Astrocyte of the spinal cord (primary cell): ENCODE measurements at regions not wholly inside any gene's neighbourhood (a gene's known extent, or its start where the extent isn't known, plus 50 kb on each side); places are given as distances from the start of the nearest gene placed in this dataset.
"Not testable (repeated sequence)": the region's sequence is repeated elsewhere in the genome, so short reads cannot be mapped to it uniquely, and the experiment has no call there.

Experiments used
- DNase-seq: peaks from one replicate; pipeline ENCODE4 v3.0.0; 2011; ENCODE audit warnings: low read depth, low spot score
- H3K4me3 ChIP-seq: 2 replicates; pipeline ENCODE4 v1.5.1; 2011; ENCODE audit warnings: low read depth, mild to moderate bottlenecking, low read length, moderate library complexity
- CTCF ChIP-seq: IDR thresholded peaks from 2 replicates; pipeline ENCODE4 v1.5.1; 2012; ENCODE audit warnings: low read depth, mild to moderate bottlenecking, low read length, inconsistent platforms
- in situ Hi-C: cut with HindIII; loops from 2 replicates; pipeline ENCODE4 v1.10.0; 2017; ENCODE audit warnings: low sequenced_read_pairs

GRCh38 chr11:90629229-90629806 is 406.5 kb upstream of the CHORDC1 start:
- DNase-seq, result no peak
- in situ Hi-C loops, result no loop called here
- H3K4me3 ChIP-seq, result no peak overlapping the region
- TF ChIP-seq CTCF, result no peak

- in situ Hi-C loops, result no loop called here
- H3K4me3 ChIP-seq, result no peak overlapping the region
- TF ChIP-seq CTCF, result no peak
- no peak for DNase-seq
Observed at GRCh38 chr11:90614318-90614717, 391.5 kb upstream of the CHORDC1 start.

DNA sequence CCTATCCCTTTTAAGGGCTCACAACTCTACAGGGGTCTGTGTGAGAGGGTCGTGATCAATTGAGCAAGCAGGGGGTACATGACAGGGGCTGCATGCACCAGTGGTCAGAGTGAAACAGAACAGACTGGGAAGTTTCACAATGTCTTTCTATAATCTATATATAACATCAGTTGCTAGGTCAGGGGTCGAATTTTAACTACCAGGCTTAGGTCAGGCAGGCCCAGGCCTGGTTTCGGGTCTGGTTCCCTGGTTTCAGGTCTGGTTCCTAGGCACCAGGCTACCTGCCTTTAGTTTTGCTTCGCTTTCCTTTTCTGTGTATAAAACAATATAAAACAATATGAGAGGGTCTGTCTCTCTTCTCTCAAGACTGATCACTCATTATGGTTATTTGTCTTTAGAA is 390.2 kb upstream of the CHORDC1 start:
- H3K4me3 ChIP-seq, DNase-seq, in situ Hi-C loops: not testable (repeated sequence)

GRCh38 chr11:90606721-90607120 is 383.9 kb upstream of the CHORDC1 start:
- no peak for TF ChIP-seq CTCF
- no peak overlapping the region for H3K4me3 ChIP-seq
- in situ Hi-C loops, result no loop called here
- DNase-seq, result no peak

DNA sequence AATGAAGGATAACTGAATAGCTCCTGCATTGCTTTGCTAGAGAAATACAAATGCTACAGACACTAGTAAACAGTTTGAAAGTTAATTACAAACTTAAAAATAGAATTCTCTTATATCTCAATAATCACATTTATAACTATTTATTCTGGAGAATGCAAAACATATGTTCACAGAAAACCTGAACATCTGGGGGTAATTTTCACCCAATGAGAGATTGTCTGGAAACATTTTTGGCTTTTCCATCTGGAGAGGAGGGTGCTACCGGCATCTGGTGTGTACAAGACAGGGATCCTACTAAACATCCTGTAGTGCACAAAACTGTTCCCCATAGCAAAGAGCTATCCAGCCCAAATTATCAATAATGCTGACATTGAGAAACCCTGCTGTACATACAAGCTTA is 378.4 kb upstream of the CHORDC1 start:
- DNase-seq, result no peak
- in situ Hi-C loops, result no loop called here
- H3K4me3 ChIP-seq, result no peak overlapping the region
- TF ChIP-seq CTCF, result no peak

GRCh38 chr11:90594658-90595057 is 371.8 kb upstream of the CHORDC1 start:
- in situ Hi-C loops, result no loop called here
- no peak for TF ChIP-seq CTCF
- H3K4me3 ChIP-seq, result no peak overlapping the region
- no peak for DNase-seq

DNA sequence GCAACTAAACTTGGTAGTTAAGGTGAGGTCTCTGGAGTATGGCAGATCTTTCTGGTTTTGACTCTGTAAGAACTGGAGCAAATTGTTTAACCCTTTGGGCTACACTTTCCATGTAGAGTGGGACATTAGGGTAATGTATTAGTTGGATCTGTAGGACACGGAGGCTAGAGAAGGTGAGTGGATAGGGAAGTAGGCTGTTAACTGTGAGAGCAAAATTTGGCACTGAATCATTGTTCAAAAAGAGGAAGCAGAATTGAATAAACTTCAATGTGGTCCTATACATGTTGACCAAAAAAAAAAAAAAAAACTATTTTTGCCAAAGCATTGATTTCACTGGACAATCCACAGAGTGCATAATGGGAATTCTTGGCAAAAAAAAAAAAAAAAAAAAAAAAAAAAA is 370.2 kb upstream of the CHORDC1 start:
- in situ Hi-C loops, result no loop called here
- no peak for DNase-seq
- TF ChIP-seq CTCF, result no peak
- no peak overlapping the region for H3K4me3 ChIP-seq
